ENCODE measurements at regions not wholly inside any gene's neighbourhood (a gene's known extent, or its start where the extent isn't known, plus 50 kb on each side); places are given as distances from the start of the nearest gene placed in this dataset.
A peak's percentile ranks its signal among the peaks of the same experiment; 100 is the strongest.

- WGBS (ENCODE audit: insufficient coverage) = no CpG with 5 or more reads among the region's 3 CpGs
- no peak for DNase-seq
- H3K27ac ChIP-seq (ENCODE audit: low read length) = no peak overlapping the region
- no peaks in the 10 kb centered on the region for H3K27me3 ChIP-seq (ENCODE audit: control insufficient read depth, insufficient read depth, low read length)
- H3K4me3 ChIP-seq (ENCODE audit: low read length) = no peak overlapping the region
- no peaks in the 10 kb centered on the region for H3K9me3 ChIP-seq (replicated peaks; ENCODE audit: control insufficient read depth, low read depth, low read length)
- H3K4me1 ChIP-seq (ENCODE audit: control insufficient read depth, insufficient read depth, low read length) = no peaks in the 10 kb centered on the region
- no peaks in the 10 kb centered on the region for H3K36me3 ChIP-seq (ENCODE audit: control insufficient read depth, insufficient read depth, low read length)
Observed at GRCh38 chr3:187618722-187619121, 51.5 kb downstream of the SST start.

DNA sequence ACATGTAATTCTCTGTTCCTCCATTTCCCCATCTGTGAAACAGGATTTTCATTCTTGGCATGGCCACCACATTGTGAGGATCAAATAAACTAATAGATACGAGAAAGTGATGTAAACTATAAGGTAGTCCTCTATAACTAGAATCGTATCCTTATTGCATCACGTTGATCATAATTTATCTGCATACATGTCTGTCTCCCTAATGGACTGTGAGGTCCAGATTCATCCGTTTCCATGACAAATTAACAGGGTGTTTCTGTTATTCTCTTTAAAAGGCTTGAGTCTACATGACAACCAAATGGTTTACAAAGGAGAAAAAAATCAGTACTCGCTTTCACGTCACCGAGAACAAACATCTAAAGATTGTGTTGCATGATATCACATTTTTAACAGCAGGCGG lies 53.0 kb downstream of the SST start:
- DNase-seq = no peak
- H3K27me3 ChIP-seq (ENCODE audit: control insufficient read depth, insufficient read depth, low read length) = no peaks in the 10 kb centered on the region
- no peak overlapping the region for H3K4me3 ChIP-seq (ENCODE audit: low read length)
- H3K27ac ChIP-seq (ENCODE audit: low read length) = no peak overlapping the region
- no peaks in the 10 kb centered on the region for H3K9me3 ChIP-seq (replicated peaks; ENCODE audit: control insufficient read depth, low read depth, low read length)
- H3K36me3 ChIP-seq (ENCODE audit: control insufficient read depth, insufficient read depth, low read length) = no peaks in the 10 kb centered on the region
- no peaks in the 10 kb centered on the region for H3K4me1 ChIP-seq (ENCODE audit: control insufficient read depth, insufficient read depth, low read length)
- WGBS (ENCODE audit: insufficient coverage) = 67% methylated on average over 1 of the region's 8 CpGs

DNA sequence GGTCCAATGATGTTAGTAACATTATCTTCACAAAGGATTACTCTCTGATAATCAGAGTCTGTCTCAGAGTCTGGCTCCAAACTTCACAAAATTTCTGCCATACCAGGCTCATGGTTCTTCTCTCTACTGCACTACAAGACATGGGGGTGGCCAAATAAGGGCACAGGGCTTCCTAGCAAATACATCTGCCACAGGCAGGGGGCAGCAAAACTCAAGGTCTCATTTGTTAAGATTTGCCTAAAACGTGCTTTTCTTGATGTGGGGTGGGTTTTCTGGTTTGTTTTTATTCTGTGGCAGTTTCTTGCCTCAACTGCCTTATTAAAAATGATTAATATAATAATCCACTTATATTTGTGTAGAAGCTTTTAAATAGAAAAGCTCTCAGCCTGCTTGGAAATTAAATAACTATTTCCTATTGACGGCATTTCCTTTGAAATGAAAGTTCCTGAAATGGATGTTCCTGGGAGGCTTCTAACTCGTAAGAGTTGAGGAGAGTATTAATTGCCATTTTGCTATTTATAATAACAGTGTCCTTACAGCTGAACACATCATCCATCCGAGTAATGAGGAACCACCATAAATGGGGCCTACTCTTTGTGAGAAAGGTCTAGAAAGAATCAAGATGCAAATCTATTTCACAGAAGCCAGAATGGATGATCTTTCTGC lies 53.8 kb downstream of the SST start:
- Histone ChIP-seq H3K36me3 (ENCODE audit: control insufficient read depth, insufficient read depth, low read length) (no peaks in the 10 kb centered on the region), H3K27me3 (ENCODE audit: control insufficient read depth, insufficient read depth, low read length) (no peaks in the 10 kb centered on the region), H3K4me3 (ENCODE audit: low read length) (no peak overlapping the region), H3K27ac (ENCODE audit: low read length) (no peak overlapping the region), H3K4me1 (ENCODE audit: control insufficient read depth, insufficient read depth, low read length) (no peaks in the 10 kb centered on the region), H3K9me3 (replicated peaks; ENCODE audit: control insufficient read depth, low read depth, low read length) (no peaks in the 10 kb centered on the region)
- WGBS (ENCODE audit: insufficient coverage) = no CpG with 5 or more reads among the region's 4 CpGs
- peak; percentile 11 for DNase-seq

DNA sequence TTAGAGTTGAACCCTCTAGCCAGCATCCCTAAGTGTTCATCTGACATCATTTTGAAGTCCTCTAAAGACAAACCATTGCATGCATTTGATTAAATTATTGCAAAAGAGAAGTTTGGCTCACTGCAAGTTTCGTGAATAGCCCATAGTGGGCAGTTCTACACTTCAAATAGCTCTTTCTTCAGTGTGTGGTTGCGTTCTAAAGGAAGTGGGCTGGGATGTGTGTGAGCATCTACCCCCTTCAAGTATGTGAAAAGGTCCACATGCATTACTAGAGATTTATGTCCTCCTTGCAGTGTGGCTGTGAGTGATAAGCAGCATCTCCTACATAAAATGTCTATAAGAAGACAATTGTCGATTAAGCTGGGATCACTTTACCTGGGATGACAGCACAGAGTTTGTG lies 54.6 kb downstream of the SST start:
- no peaks in the 10 kb centered on the region for H3K4me1 ChIP-seq (ENCODE audit: control insufficient read depth, insufficient read depth, low read length)
- DNase-seq = no peak
- no peak overlapping the region for H3K27ac ChIP-seq (ENCODE audit: low read length)
- no peaks in the 10 kb centered on the region for H3K36me3 ChIP-seq (ENCODE audit: control insufficient read depth, insufficient read depth, low read length)
- H3K9me3 ChIP-seq (replicated peaks; ENCODE audit: control insufficient read depth, low read depth, low read length) = no peaks in the 10 kb centered on the region
- no CpG with 5 or more reads among the region's 3 CpGs for WGBS (ENCODE audit: insufficient coverage)
- H3K27me3 ChIP-seq (ENCODE audit: control insufficient read depth, insufficient read depth, low read length) = no peaks in the 10 kb centered on the region
- H3K4me3 ChIP-seq (ENCODE audit: low read length) = no peak overlapping the region

- WGBS (ENCODE audit: insufficient coverage) = no CpG with 5 or more reads among the region's 1 CpG
- no peaks in the 10 kb centered on the region for H3K27me3 ChIP-seq (ENCODE audit: control insufficient read depth, insufficient read depth, low read length)
- no peak overlapping the region for H3K27ac ChIP-seq (ENCODE audit: low read length)
- no peaks in the 10 kb centered on the region for H3K4me1 ChIP-seq (ENCODE audit: control insufficient read depth, insufficient read depth, low read length)
- H3K36me3 ChIP-seq (ENCODE audit: control insufficient read depth, insufficient read depth, low read length) = no peaks in the 10 kb centered on the region
- DNase-seq = peak; percentile 9
- no peaks in the 10 kb centered on the region for H3K9me3 ChIP-seq (replicated peaks; ENCODE audit: control insufficient read depth, low read depth, low read length)
- no peak overlapping the region for H3K4me3 ChIP-seq (ENCODE audit: low read length)
Observed at GRCh38 chr3:187612656-187613055, 57.5 kb downstream of the SST start.

DNA sequence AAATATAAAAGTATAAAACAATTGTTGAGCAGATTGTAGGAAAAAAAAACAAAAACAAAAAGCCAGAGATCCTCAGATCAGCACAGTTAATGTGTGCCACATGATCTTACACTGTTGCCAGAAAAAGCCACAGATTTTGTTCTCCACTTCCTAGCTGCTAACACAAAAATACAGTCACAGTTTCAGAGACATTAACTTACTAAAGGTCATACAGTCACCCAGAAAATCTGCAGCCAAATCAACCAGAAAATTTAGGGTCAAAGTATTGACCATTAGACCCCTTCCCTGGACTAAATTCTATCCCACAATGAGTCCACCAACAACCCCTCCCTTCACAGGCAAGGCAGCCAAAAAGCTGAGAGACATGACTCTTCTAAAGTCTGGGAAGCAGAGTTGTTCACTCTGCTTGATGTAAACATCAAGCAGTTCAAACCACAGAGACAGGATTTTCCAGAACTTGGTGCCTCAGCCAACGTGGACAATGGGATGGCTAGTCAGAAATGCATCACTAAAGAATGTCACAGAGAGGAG lies 59.1 kb downstream of the SST start:
- no peak overlapping the region for H3K27ac ChIP-seq (ENCODE audit: low read length)
- H3K4me1 ChIP-seq (ENCODE audit: control insufficient read depth, insufficient read depth, low read length) = no peaks in the 10 kb centered on the region
- H3K4me3 ChIP-seq (ENCODE audit: low read length) = no peak overlapping the region
- no peaks in the 10 kb centered on the region for H3K27me3 ChIP-seq (ENCODE audit: control insufficient read depth, insufficient read depth, low read length)
- 27% methylated on average over 1 of the region's 1 CpG for WGBS (ENCODE audit: insufficient coverage)
- DNase-seq = peak; percentile 61
- no peaks in the 10 kb centered on the region for H3K9me3 ChIP-seq (replicated peaks; ENCODE audit: control insufficient read depth, low read depth, low read length)
- no peaks in the 10 kb centered on the region for H3K36me3 ChIP-seq (ENCODE audit: control insufficient read depth, insufficient read depth, low read length)

DNA sequence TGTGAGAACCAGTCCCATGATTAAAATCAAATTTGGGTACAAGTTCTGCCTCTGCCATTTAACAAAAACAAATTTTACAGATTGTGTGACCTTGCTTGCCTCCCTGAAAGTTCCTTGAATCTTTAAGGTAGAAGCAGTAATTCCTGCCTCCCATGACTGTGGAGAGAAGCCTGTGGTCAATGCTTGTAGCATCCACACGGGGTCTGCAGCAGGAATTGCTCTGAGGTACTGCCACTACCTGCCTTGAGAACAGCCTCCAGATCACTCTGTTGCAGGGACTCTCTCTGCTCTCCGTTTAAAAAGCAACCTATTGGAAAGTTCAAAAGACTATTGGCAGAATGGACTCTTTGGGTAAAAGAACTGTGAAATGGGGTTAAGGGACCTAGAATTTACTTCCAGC lies 75.9 kb downstream of the SST start:
- H3K4me1 ChIP-seq (ENCODE audit: control insufficient read depth, insufficient read depth, low read length) = no peaks in the 10 kb centered on the region
- H3K9me3 ChIP-seq (replicated peaks; ENCODE audit: control insufficient read depth, low read depth, low read length) = no peaks in the 10 kb centered on the region
- H3K4me3 ChIP-seq (ENCODE audit: low read length) = no peak overlapping the region
- no peak for DNase-seq
- no peak overlapping the region for H3K27ac ChIP-seq (ENCODE audit: low read length)
- no peaks in the 10 kb centered on the region for H3K36me3 ChIP-seq (ENCODE audit: control insufficient read depth, insufficient read depth, low read length)
- no peaks in the 10 kb centered on the region for H3K27me3 ChIP-seq (ENCODE audit: control insufficient read depth, insufficient read depth, low read length)
- WGBS (ENCODE audit: insufficient coverage) = 60% methylated on average over 1 of the region's 2 CpGs

DNA sequence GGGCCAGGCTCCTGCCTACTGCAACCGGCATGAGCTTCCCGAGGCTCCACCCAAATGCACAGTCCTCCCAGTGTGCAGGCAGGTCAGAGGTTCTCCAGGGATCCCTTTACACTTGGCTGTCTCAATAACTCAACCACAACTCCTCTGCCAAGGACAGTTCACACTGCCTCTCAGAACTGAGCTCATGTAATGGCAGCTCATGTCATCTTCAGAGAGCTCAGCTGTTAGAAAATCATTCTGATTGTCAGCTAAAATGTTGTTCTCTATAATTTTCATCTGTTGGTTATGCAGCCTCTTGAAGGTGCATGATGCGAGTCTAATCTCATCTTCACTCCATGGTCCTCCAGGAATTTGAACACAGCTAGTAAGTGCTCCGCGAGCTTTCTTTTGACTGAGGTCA lies 76.7 kb downstream of the SST start:
- DNase-seq = no peak
- Histone ChIP-seq H3K36me3 (ENCODE audit: control insufficient read depth, insufficient read depth, low read length) (no peaks in the 10 kb centered on the region), H3K27ac (ENCODE audit: low read length) (no peak overlapping the region), H3K9me3 (replicated peaks; ENCODE audit: control insufficient read depth, low read depth, low read length) (no peaks in the 10 kb centered on the region), H3K27me3 (ENCODE audit: control insufficient read depth, insufficient read depth, low read length) (no peaks in the 10 kb centered on the region), H3K4me1 (ENCODE audit: control insufficient read depth, insufficient read depth, low read length) (no peaks in the 10 kb centered on the region), H3K4me3 (ENCODE audit: low read length) (no peak overlapping the region)
- WGBS (ENCODE audit: insufficient coverage) = 75% methylated on average over 4 of the region's 5 CpGs

GRCh38 chr3:187590861-187591576 lies 79.2 kb downstream of the SST start:
- Histone ChIP-seq H3K27me3 (ENCODE audit: control insufficient read depth, insufficient read depth, low read length) (no peaks in the 10 kb centered on the region), H3K4me3 (ENCODE audit: low read length) (no peak overlapping the region), H3K27ac (ENCODE audit: low read length) (no peak overlapping the region), H3K9me3 (replicated peaks; ENCODE audit: control insufficient read depth, low read depth, low read length) (no peaks in the 10 kb centered on the region), H3K4me1 (ENCODE audit: control insufficient read depth, insufficient read depth, low read length) (no peaks in the 10 kb centered on the region), H3K36me3 (ENCODE audit: control insufficient read depth, insufficient read depth, low read length) (no peaks in the 10 kb centered on the region)
- DNase-seq = no peak
- 62% methylated on average over 2 of the region's 10 CpGs for WGBS (ENCODE audit: insufficient coverage)

- Histone ChIP-seq H3K27ac (ENCODE audit: low read length) (no peak overlapping the region), H3K4me1 (ENCODE audit: control insufficient read depth, insufficient read depth, low read length) (no peaks in the 10 kb centered on the region), H3K36me3 (ENCODE audit: control insufficient read depth, insufficient read depth, low read length) (no peaks in the 10 kb centered on the region), H3K9me3 (replicated peaks; ENCODE audit: control insufficient read depth, low read depth, low read length) (no peaks in the 10 kb centered on the region), H3K4me3 (ENCODE audit: low read length) (no peak overlapping the region), H3K27me3 (ENCODE audit: control insufficient read depth, insufficient read depth, low read length) (no peaks in the 10 kb centered on the region)
- no peak for DNase-seq
- 66% methylated on average over 3 of the region's 4 CpGs for WGBS (ENCODE audit: insufficient coverage)
Observed at GRCh38 chr3:187587076-187587475, 83.1 kb downstream of the SST start.

All from muscle of leg (tissue), 3 donors.